Right renal pelvis (tissue), 4 donors: ENCODE measurements at regions not wholly inside any gene's neighbourhood (a gene's known extent, or its start where the extent isn't known, plus 50 kb on each side); places are given as distances from the start of the nearest gene placed in this dataset.
"Not testable (repeated sequence)": the region's sequence is repeated elsewhere in the genome, so short reads cannot be mapped to it uniquely, and the experiment has no call there.

Experiments used
- DNase-seq, 4 donors: peaks; one replicate each; pipeline ENCODE4 v3.0.0-alpha.2; 2013; ENCODE audit warnings: low read depth in 4 of 4, low spot score in 3 of 4, missing footprints in 1 of 4

- no peak for DNase-seq
These were observed 230.8 kb upstream of the LINC00305 start for GRCh38 chr18:64379662-64380061.

- no peak for DNase-seq
These were observed 228.6 kb upstream of the LINC00305 start for GRCh38 chr18:64377446-64377845.

GRCh38 chr18:64372850-64373249, 224.0 kb upstream of the LINC00305 start:
- no peak for DNase-seq

GRCh38 chr18:64369830-64370440, 221.0 kb upstream of the LINC00305 start:
- DNase-seq = not testable (repeated sequence)

- no peak for DNase-seq
These were observed 216.2 kb upstream of the LINC00305 start for GRCh38 chr18:64365106-64365505.

- no peak for DNase-seq
These were observed 188.8 kb upstream of the LINC00305 start for GRCh38 chr18:64337673-64338072.

- no peak for DNase-seq
These were observed 188.1 kb upstream of the LINC00305 start for GRCh38 chr18:64337018-64337417.

GRCh38 chr18:64334748-64335147, 185.9 kb upstream of the LINC00305 start:
- no peak for DNase-seq

- DNase-seq = no peak
These were observed 184.7 kb upstream of the LINC00305 start for GRCh38 chr18:64333584-64333983.

GRCh38 chr18:64332835-64333234, 183.9 kb upstream of the LINC00305 start:
- no peak for DNase-seq

- no peak for DNase-seq
These were observed 182.5 kb upstream of the LINC00305 start for GRCh38 chr18:64331419-64331818.

GRCh38 chr18:64330931-64331330, 182.0 kb upstream of the LINC00305 start:
- no peak for DNase-seq

- no peak for DNase-seq
These were observed 181.3 kb upstream of the LINC00305 start for GRCh38 chr18:64330161-64330560.

- no peak for DNase-seq
These were observed 173.3 kb upstream of the LINC00305 start for GRCh38 chr18:64322189-64322588.

GRCh38 chr18:64318547-64318946, 169.7 kb upstream of the LINC00305 start:
- DNase-seq = no peak

- no peak for DNase-seq
These were observed 163.0 kb upstream of the LINC00305 start for GRCh38 chr18:64311859-64312258.

GRCh38 chr18:64295839-64296238, 147.0 kb upstream of the LINC00305 start:
- no peak for DNase-seq

- no peak for DNase-seq
These were observed 146.1 kb upstream of the LINC00305 start for GRCh38 chr18:64294967-64295366.

GRCh38 chr18:64288432-64288831, 139.5 kb upstream of the LINC00305 start:
- no peak for DNase-seq

- no peak for DNase-seq
These were observed 139.0 kb upstream of the LINC00305 start for GRCh38 chr18:64287926-64288325.

GRCh38 chr18:64283059-64283458, 134.2 kb upstream of the LINC00305 start:
- no peak for DNase-seq

GRCh38 chr18:64278026-64278425, 129.1 kb upstream of the LINC00305 start:
- no peak for DNase-seq
